ENCODE measurements at regions not wholly inside any gene's neighbourhood (a gene's known extent, or its start where the extent isn't known, plus 50 kb on each side); places are given as distances from the start of the nearest gene placed in this dataset.

- Histone ChIP-seq H4K20me1 (ENCODE audit: insufficient read depth, low read length) (no peaks in the 10 kb centered on the region; the same call in 1 of the 2 replicates), H3K9ac (ENCODE audit: low read length) (no peak overlapping the region), H3K79me2 (ENCODE audit: insufficient read depth, low read length) (no peaks in the 10 kb centered on the region), H3K27ac (ENCODE audit: low read depth, low read length, poor library complexity, severe bottlenecking) (no peak overlapping the region), H3K27me3 (ENCODE audit: insufficient read depth, low read length) (no peaks in the 10 kb centered on the region), H3K4me3 (ENCODE audit: low read depth, low read length, poor library complexity, severe bottlenecking) (no peak overlapping the region), H3K9me3 (ENCODE audit: low read length) (no peaks in the 10 kb centered on the region), H3K9me2 (ENCODE audit: low read depth, low read length) (no peaks in the 10 kb centered on the region), H3K4me2 (ENCODE audit: low read length) (no peak overlapping the region), H3K36me3 (ENCODE audit: insufficient read depth, low read length) (no peaks in the 10 kb centered on the region), H3F3A (ENCODE audit: insufficient read depth, low read length) (no peaks in the 10 kb centered on the region), H2AFZ (ENCODE audit: low read length) (no peak overlapping the region), H3K4me1 (ENCODE audit: insufficient read depth, low read length, severe bottlenecking) (no peaks in the 10 kb centered on the region)
- TF ChIP-seq CTCF (IDR thresholded peaks at IDR 0.05; ENCODE audit: low read length) (no peak), EZH2 (IDR thresholded peaks at IDR 0.05; ENCODE audit: borderline replicate concordance, low read length) (no peak)
Observed at GRCh38 chr9:104286799-104287198, 192.7 kb downstream of the SMC2 start.

GRCh38 chr9:104287253-104287878 is 193.3 kb downstream of the SMC2 start:
- H2AFZ ChIP-seq (ENCODE audit: low read length) = no peak overlapping the region
- H3K27ac ChIP-seq (ENCODE audit: low read depth, low read length, poor library complexity, severe bottlenecking) = no peak overlapping the region
- no peaks in the 10 kb centered on the region; the same call in 1 of the 2 replicates for H4K20me1 ChIP-seq (ENCODE audit: insufficient read depth, low read length)
- no peaks in the 10 kb centered on the region for H3K9me3 ChIP-seq (ENCODE audit: low read length)
- H3K4me1 ChIP-seq (ENCODE audit: insufficient read depth, low read length, severe bottlenecking) = no peaks in the 10 kb centered on the region
- no peaks in the 10 kb centered on the region for H3K9me2 ChIP-seq (ENCODE audit: low read depth, low read length)
- H3K9ac ChIP-seq (ENCODE audit: low read length) = no peak overlapping the region
- H3K4me3 ChIP-seq (ENCODE audit: low read depth, low read length, poor library complexity, severe bottlenecking) = no peak overlapping the region
- H3K4me2 ChIP-seq (ENCODE audit: low read length) = no peak overlapping the region
- H3K27me3 ChIP-seq (ENCODE audit: insufficient read depth, low read length) = no peaks in the 10 kb centered on the region
- H3F3A ChIP-seq (ENCODE audit: insufficient read depth, low read length) = no peaks in the 10 kb centered on the region
- no peaks in the 10 kb centered on the region for H3K79me2 ChIP-seq (ENCODE audit: insufficient read depth, low read length)
- TF ChIP-seq CTCF (IDR thresholded peaks at IDR 0.05; ENCODE audit: low read length) (no peak), EZH2 (IDR thresholded peaks at IDR 0.05; ENCODE audit: borderline replicate concordance, low read length) (no peak)
- H3K36me3 ChIP-seq (ENCODE audit: insufficient read depth, low read length) = no peaks in the 10 kb centered on the region

- TF ChIP-seq CTCF (IDR thresholded peaks at IDR 0.05; ENCODE audit: low read length) (no peak), EZH2 (IDR thresholded peaks at IDR 0.05; ENCODE audit: borderline replicate concordance, low read length) (no peak)
- Histone ChIP-seq H3K27me3 (ENCODE audit: insufficient read depth, low read length) (no peaks in the 10 kb centered on the region), H3K9ac (ENCODE audit: low read length) (no peak overlapping the region), H3F3A (ENCODE audit: insufficient read depth, low read length) (no peaks in the 10 kb centered on the region), H3K4me1 (ENCODE audit: insufficient read depth, low read length, severe bottlenecking) (no peaks in the 10 kb centered on the region), H3K79me2 (ENCODE audit: insufficient read depth, low read length) (no peaks in the 10 kb centered on the region), H3K36me3 (ENCODE audit: insufficient read depth, low read length) (no peaks in the 10 kb centered on the region), H3K27ac (ENCODE audit: low read depth, low read length, poor library complexity, severe bottlenecking) (no peak overlapping the region), H4K20me1 (ENCODE audit: insufficient read depth, low read length) (no peaks in the 10 kb centered on the region; the same call in 1 of the 2 replicates), H3K9me2 (ENCODE audit: low read depth, low read length) (no peaks in the 10 kb centered on the region), H2AFZ (ENCODE audit: low read length) (no peak overlapping the region), H3K4me2 (ENCODE audit: low read length) (no peak overlapping the region), H3K9me3 (ENCODE audit: low read length) (no peaks in the 10 kb centered on the region), H3K4me3 (ENCODE audit: low read depth, low read length, poor library complexity, severe bottlenecking) (no peak overlapping the region)
Observed at GRCh38 chr9:104293877-104294276, 199.8 kb downstream of the SMC2 start.
